SK-N-SH treated with all-trans-retinoic acid at 6 μM for 48 hours (cell line): ENCODE measurements at regions not wholly inside any gene's neighbourhood (a gene's known extent, or its start where the extent isn't known, plus 50 kb on each side); places are given as distances from the start of the nearest gene placed in this dataset.

ENCODE experiments used
- ATAC-seq: fragments of 200-7000 bp; cut with Tn5 transposase; 3 replicates; pipeline ENCODE4 v1.9.1; 2020; ENCODE audit warnings: mild to moderate bottlenecking, moderate library complexity
- ARNTL ChIP-seq: fragments of 450-650 bp; formaldehyde crosslinking; IDR thresholded peaks from 2 replicates; pipeline ENCODE4 v1.5.0; 2020; ENCODE audit warnings: low read depth, mild to moderate bottlenecking, moderate library complexity, borderline replicate concordance
- BACH2 ChIP-seq: fragments of 250-450 bp; sonication (Bioruptor Pico); IDR thresholded peaks from 2 replicates; pipeline ENCODE4 v1.9.0; 2021; ENCODE audit warnings: mild to moderate bottlenecking, borderline replicate concordance
- CSDC2 ChIP-seq: fragments of 250-450 bp; sonication (Bioruptor Pico); IDR thresholded peaks from 2 replicates; pipeline ENCODE4 v1.5.0; 2020; ENCODE audit warnings: mild to moderate bottlenecking, moderate library complexity
- ESRRG ChIP-seq: fragments of 250-450 bp; sonication (Bioruptor Pico); IDR thresholded peaks from 2 replicates; pipeline ENCODE4 v1.6.1; 2021; ENCODE audit warnings: mild to moderate bottlenecking
- GLIS3 ChIP-seq: fragments of 250-450 bp; sonication (Bioruptor Pico); IDR thresholded peaks from 2 replicates; pipeline ENCODE4 v1.5.0; 2020; ENCODE audit warnings: mild to moderate bottlenecking, moderate library complexity
- ISL1 ChIP-seq: fragments of 250-450 bp; sonication (Bioruptor Pico); IDR thresholded peaks from 2 replicates; pipeline ENCODE4 v2.1.2; 2022; ENCODE audit warnings: mild to moderate bottlenecking, moderate library complexity
- OSR1 ChIP-seq: fragments of 250-450 bp; sonication (Bioruptor Pico); IDR thresholded peaks from 2 replicates; pipeline ENCODE4 v1.8.0; 2022; ENCODE audit warnings: moderate library complexity, mild to moderate bottlenecking, inconsistent platforms
- RARB ChIP-seq: fragments of 250-450 bp; sonication (Bioruptor Pico); IDR thresholded peaks from 2 replicates; pipeline ENCODE4 v1.8.0; 2021; ENCODE audit warnings: mild to moderate bottlenecking, moderate library complexity
- SNAI2 ChIP-seq: fragments of 250-450 bp; sonication (Bioruptor Pico); IDR thresholded peaks from 2 replicates; pipeline ENCODE4 v1.5.0; 2020; ENCODE audit warnings: mild to moderate bottlenecking, moderate library complexity
- TCF4 ChIP-seq: fragments of 250-450 bp; sonication (Bioruptor Pico); IDR thresholded peaks from 2 replicates; pipeline ENCODE4 v1.8.0; 2021; ENCODE audit warnings: mild to moderate bottlenecking, moderate library complexity, borderline replicate concordance
- TOX ChIP-seq: fragments of 250-450 bp; sonication (Bioruptor Pico); IDR thresholded peaks from 2 replicates; pipeline ENCODE4 v1.8.0; 2021; ENCODE audit warnings: mild to moderate bottlenecking, moderate library complexity, borderline replicate concordance
- ZFP30 ChIP-seq: fragments of 450-650 bp; formaldehyde crosslinking; IDR thresholded peaks from 2 replicates; pipeline ENCODE4 v1.5.0; 2022; ENCODE audit warnings: mild to moderate bottlenecking, moderate library complexity
- ZNF565 ChIP-seq: fragments of 450-650 bp; formaldehyde crosslinking; conservative IDR thresholded peaks from 2 replicates; pipeline ENCODE4 v1.5.0; 2020; ENCODE audit warnings: low read depth, mild to moderate bottlenecking, moderate library complexity
- ZNF70 ChIP-seq: fragments of 450-650 bp; formaldehyde crosslinking; IDR thresholded peaks from 2 replicates; pipeline ENCODE4 v1.5.0; 2020; ENCODE audit warnings: mild to moderate bottlenecking, moderate library complexity
- ZNF8 ChIP-seq: fragments of 450-650 bp; formaldehyde crosslinking; IDR thresholded peaks from 2 replicates; pipeline ENCODE4 v1.5.0; 2020; ENCODE audit warnings: mild to moderate bottlenecking, moderate library complexity
- TF ChIP-seq, protein P1 (sequence below): fragments of 250-450 bp; sonication (Bioruptor Pico); IDR thresholded peaks from 2 replicates; pipeline ENCODE4 v1.8.0; 2020; ENCODE audit warnings: mild to moderate bottlenecking, moderate library complexity, borderline replicate concordance
- TF ChIP-seq, protein P2 (sequence below): fragments of 250-450 bp; sonication (Bioruptor Pico); IDR thresholded peaks from 2 replicates; pipeline ENCODE4 v1.5.0; 2020; ENCODE audit warnings: mild to moderate bottlenecking, moderate library complexity
- TF ChIP-seq, protein P3 (sequence below): fragments of 250-450 bp; sonication (Bioruptor Pico); IDR thresholded peaks from 2 replicates; pipeline ENCODE4 v1.5.1; 2020; ENCODE audit warnings: low read depth, mild to moderate bottlenecking, moderate library complexity
- TF ChIP-seq, protein P4 (sequence below): fragments of 250-450 bp; sonication (Bioruptor Pico); IDR thresholded peaks from 2 replicates; pipeline ENCODE4 v1.8.0; 2021; ENCODE audit warnings: low read depth, mild to moderate bottlenecking, moderate library complexity, borderline replicate concordance

DNA sequence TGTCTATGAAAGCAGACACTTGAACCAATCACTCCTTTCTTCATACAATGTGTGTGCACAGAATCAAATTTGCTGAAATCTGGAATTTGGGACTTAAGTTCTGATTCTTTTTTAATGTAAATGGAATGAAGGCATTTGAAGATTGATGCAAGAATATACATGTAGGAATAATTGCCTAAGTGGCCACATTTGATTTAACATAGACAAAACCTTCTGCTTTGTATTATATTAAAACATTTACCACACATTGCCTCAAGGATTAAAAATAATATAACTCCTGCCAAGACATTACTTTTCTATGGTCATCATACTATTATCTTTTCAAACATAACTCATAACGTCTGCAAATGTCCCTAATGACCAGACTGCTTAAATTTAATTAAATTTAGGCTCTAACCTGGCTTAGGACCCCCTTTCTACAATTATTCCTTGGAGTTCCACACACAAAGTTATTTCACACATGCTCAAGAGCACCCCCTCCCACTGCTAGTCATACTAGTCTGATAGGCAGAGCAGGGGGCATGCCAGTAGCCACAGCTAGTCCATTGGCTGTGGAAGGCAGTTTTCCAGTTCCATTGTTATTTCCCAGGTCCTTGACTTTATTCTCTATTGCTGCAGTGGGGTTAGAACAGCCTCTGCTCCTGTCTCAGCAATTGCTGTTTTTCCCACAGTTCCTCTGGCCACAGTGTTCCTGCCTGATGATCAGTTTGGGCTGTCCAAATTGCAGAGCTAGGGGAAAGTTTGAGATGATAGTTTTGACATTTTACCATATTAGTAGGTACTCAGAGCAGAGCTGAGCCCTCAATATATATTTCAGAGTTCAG is 360.6 kb upstream of the GRAMD2B start:
- ATAC-seq: peak; percentile 54
- TF ChIP-seq OSR1 (CRISPR knock-in tag) (no peak), ISL1 (CRISPR knock-in tag) (peak; percentile 84), SNAI2 (no peak), BACH2 (CRISPR knock-in tag) (no peak), ZNF70 (no peak), TOX (CRISPR knock-in tag) (no peak), CSDC2 (CRISPR knock-in tag) (no peak), ZNF8 (no peak), ZFP30 (CRISPR knock-in tag) (no peak), TCF4 (CRISPR knock-in tag) (peak; percentile 88; the same call in 1 of the 2 replicates), ZNF565 (CRISPR knock-in tag) (no peak)
- TF ChIP-seq, protein P1, sequence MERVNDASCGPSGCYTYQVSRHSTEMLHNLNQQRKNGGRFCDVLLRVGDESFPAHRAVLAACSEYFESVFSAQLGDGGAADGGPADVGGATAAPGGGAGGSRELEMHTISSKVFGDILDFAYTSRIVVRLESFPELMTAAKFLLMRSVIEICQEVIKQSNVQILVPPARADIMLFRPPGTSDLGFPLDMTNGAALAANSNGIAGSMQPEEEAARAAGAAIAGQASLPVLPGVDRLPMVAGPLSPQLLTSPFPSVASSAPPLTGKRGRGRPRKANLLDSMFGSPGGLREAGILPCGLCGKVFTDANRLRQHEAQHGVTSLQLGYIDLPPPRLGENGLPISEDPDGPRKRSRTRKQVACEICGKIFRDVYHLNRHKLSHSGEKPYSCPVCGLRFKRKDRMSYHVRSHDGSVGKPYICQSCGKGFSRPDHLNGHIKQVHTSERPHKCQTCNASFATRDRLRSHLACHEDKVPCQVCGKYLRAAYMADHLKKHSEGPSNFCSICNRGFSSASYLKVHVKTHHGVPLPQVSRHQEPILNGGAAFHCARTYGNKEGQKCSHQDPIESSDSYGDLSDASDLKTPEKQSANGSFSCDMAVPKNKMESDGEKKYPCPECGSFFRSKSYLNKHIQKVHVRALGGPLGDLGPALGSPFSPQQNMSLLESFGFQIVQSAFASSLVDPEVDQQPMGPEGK: no peak
- TF ChIP-seq, protein P2, sequence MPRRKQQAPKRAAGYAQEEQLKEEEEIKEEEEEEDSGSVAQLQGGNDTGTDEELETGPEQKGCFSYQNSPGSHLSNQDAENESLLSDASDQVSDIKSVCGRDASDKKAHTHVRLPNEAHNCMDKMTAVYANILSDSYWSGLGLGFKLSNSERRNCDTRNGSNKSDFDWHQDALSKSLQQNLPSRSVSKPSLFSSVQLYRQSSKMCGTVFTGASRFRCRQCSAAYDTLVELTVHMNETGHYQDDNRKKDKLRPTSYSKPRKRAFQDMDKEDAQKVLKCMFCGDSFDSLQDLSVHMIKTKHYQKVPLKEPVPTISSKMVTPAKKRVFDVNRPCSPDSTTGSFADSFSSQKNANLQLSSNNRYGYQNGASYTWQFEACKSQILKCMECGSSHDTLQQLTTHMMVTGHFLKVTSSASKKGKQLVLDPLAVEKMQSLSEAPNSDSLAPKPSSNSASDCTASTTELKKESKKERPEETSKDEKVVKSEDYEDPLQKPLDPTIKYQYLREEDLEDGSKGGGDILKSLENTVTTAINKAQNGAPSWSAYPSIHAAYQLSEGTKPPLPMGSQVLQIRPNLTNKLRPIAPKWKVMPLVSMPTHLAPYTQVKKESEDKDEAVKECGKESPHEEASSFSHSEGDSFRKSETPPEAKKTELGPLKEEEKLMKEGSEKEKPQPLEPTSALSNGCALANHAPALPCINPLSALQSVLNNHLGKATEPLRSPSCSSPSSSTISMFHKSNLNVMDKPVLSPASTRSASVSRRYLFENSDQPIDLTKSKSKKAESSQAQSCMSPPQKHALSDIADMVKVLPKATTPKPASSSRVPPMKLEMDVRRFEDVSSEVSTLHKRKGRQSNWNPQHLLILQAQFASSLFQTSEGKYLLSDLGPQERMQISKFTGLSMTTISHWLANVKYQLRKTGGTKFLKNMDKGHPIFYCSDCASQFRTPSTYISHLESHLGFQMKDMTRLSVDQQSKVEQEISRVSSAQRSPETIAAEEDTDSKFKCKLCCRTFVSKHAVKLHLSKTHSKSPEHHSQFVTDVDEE (CRISPR knock-in tag): peak; percentile 65; the same call in 1 of the 2 replicates
- TF ChIP-seq, protein P3, sequence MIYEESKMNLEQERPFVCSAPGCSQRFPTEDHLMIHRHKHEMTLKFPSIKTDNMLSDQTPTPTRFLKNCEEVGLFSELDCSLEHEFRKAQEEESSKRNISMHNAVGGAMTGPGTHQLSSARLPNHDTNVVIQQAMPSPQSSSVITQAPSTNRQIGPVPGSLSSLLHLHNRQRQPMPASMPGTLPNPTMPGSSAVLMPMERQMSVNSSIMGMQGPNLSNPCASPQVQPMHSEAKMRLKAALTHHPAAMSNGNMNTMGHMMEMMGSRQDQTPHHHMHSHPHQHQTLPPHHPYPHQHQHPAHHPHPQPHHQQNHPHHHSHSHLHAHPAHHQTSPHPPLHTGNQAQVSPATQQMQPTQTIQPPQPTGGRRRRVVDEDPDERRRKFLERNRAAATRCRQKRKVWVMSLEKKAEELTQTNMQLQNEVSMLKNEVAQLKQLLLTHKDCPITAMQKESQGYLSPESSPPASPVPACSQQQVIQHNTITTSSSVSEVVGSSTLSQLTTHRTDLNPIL (CRISPR knock-in tag): no peak

DNA sequence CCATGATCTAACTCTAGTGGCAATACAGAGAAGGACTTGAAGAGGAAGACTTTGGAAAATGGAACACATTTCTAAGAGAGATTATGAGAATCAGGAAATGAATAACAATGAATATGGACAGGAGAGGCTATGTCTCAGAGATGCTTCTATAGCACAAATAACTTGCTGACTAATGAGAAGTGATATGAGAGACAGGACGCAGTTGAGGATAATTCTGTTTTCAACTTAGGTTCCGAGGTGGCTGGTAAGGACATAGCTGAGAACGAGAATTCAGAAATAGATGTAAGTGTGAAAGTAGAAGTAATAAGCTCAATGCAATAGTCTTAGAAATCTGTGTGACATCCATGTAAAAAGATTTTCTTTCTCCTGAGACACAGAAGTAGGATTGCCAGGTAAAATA is 358.1 kb upstream of the GRAMD2B start:
- no peak for TF ChIP-seq ZNF8
- no peak for TF ChIP-seq ZNF565 (CRISPR knock-in tag)
- TF ChIP-seq OSR1 (CRISPR knock-in tag): no peak
- TF ChIP-seq, protein P1: no peak
- TF ChIP-seq, all 23 proteins: peak for 0
- no peak for ATAC-seq

DNA sequence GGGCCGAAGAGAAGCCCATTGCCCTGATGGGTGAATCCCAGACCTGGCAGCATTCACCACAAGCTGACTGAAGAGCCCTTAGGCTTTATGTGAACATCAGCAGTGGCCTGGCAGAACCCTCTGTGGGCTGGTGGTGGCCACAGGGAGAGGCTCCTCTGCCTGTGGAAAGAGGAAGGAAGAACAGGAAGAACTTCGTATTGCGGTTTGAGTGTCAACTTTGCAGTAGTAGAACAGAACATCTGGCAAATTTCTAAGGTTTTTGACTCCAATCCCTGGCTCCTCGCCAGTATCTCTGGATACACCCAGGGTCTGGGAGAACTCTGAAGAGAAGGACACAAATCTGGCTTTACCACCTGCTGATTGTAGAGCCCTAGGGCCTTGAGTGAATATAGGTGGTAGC is 356.4 kb upstream of the GRAMD2B start:
- TF ChIP-seq ZFP30 (CRISPR knock-in tag) (no peak), ZNF70 (no peak), ZNF565 (CRISPR knock-in tag) (no peak), ZNF8 (no peak), RARB (CRISPR knock-in tag) (no peak), ARNTL (CRISPR knock-in tag) (no peak), SNAI2 (no peak), TCF4 (CRISPR knock-in tag) (no peak), ESRRG (no peak)
- TF ChIP-seq, protein P3 (CRISPR knock-in tag): no peak
- no peak for ATAC-seq

DNA sequence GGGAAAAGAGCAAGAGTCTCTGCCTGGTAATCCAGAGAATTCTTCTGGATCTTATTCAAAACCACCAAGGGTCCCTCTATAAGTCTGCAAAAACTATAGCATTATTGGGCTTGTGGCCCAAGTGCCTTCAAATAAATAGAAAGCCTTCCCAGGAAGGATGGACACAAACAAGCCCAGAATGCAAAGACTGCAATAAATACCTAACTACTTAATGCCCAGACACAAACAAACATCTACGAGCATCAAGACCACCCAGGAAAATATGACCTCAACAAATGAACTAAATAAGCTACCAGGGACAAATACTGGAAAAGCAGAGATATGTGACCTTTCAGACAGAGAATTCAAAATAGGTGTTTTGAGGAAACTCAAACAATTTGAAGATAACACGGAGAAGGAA is 355.8 kb upstream of the GRAMD2B start:
- no peak for ATAC-seq
- no peak for TF ChIP-seq ISL1 (CRISPR knock-in tag)
- TF ChIP-seq GLIS3: no peak
- no peak for TF ChIP-seq BACH2 (CRISPR knock-in tag)
- TF ChIP-seq, protein P2 (CRISPR knock-in tag): no peak
- TF ChIP-seq OSR1 (CRISPR knock-in tag): no peak
- TF ChIP-seq, protein P4, sequence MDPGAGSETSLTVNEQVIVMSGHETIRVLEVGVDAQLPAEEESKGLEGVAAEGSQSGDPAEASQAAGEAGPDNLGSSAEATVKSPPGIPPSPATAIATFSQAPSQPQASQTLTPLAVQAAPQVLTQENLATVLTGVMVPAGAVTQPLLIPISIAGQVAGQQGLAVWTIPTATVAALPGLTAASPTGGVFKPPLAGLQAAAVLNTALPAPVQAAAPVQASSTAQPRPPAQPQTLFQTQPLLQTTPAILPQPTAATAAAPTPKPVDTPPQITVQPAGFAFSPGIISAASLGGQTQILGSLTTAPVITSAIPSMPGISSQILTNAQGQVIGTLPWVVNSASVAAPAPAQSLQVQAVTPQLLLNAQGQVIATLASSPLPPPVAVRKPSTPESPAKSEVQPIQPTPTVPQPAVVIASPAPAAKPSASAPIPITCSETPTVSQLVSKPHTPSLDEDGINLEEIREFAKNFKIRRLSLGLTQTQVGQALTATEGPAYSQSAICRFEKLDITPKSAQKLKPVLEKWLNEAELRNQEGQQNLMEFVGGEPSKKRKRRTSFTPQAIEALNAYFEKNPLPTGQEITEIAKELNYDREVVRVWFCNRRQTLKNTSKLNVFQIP (CRISPR knock-in tag): no peak
- no peak for TF ChIP-seq ZNF8
- no peak for TF ChIP-seq TOX (CRISPR knock-in tag)
- TF ChIP-seq ESRRG: no peak
- TF ChIP-seq ARNTL (CRISPR knock-in tag): no peak
- TF ChIP-seq ZNF70: no peak
- no peak for TF ChIP-seq TCF4 (CRISPR knock-in tag)
- TF ChIP-seq SNAI2: no peak
